HepG2 (cell line): ENCODE measurements at regions not wholly inside any gene's neighbourhood (a gene's known extent, or its start where the extent isn't known, plus 50 kb on each side); places are given as distances from the start of the nearest gene placed in this dataset.

Experiments used
- ARNTL ChIP-seq: sonication (generic); formaldehyde crosslinking; IDR thresholded peaks from 2 replicates; pipeline ENCODE4 v1.4.0; 2020; ENCODE audit warnings: mild to moderate bottlenecking, missing genetic modification reagents
- HOXD1 ChIP-seq: sonication (generic); formaldehyde crosslinking; IDR thresholded peaks from 2 replicates; pipeline ENCODE4 v1.5.0; 2020; ENCODE audit warnings: missing genetic modification reagents
- NFYC ChIP-seq: IDR thresholded peaks from 2 replicates; pipeline ENCODE4 v1.6.1; 2016; ENCODE audit warnings: missing genetic modification reagents, missing compliant biosample characterization
- RNF2 ChIP-seq: fragments of 450-650 bp; conservative IDR thresholded peaks from 2 replicates; pipeline ENCODE4 v1.6.1; 2016; ENCODE audit warnings: low read depth
- TEAD2 ChIP-seq: sonication (generic); formaldehyde crosslinking; IDR thresholded peaks from 2 replicates; pipeline ENCODE4 v1.9.0; 2021; ENCODE audit warnings: missing genetic modification reagents
- ZFP36 ChIP-seq: fragments of 150-350 bp; IDR thresholded peaks from 2 replicates; pipeline ENCODE4 v1.6.1; 2018; ENCODE audit warnings: borderline replicate concordance, low read length, low read depth; ENCODE audit not compliant: partially characterized antibody
- ZNF20 ChIP-seq: sonication (generic); formaldehyde crosslinking; IDR thresholded peaks from 2 replicates; pipeline ENCODE4 v1.4.0; 2020; ENCODE audit warnings: mild to moderate bottlenecking, moderate library complexity, missing genetic modification reagents
- ZNF772 ChIP-seq: sonication (generic); formaldehyde crosslinking; IDR thresholded peaks from 2 replicates; pipeline ENCODE4 v1.5.0; 2020; ENCODE audit warnings: mild to moderate bottlenecking, missing genetic modification reagents
- ZNF788 ChIP-seq: sonication (generic); formaldehyde crosslinking; IDR thresholded peaks from 2 replicates; pipeline ENCODE4 v1.5.0; 2020; ENCODE audit warnings: mild to moderate bottlenecking, missing genetic modification reagents, borderline replicate concordance
- ZNF83 ChIP-seq: sonication (generic); formaldehyde crosslinking; IDR thresholded peaks from 2 replicates; pipeline ENCODE4 v1.4.0; 2020; ENCODE audit warnings: missing genetic modification reagents, mild to moderate bottlenecking, borderline replicate concordance
- TF ChIP-seq, protein P1 (sequence below): sonication (generic); formaldehyde crosslinking; IDR thresholded peaks from 2 replicates; pipeline ENCODE4 v1.4.0; 2020; ENCODE audit warnings: missing genetic modification reagents, borderline replicate concordance
- TF ChIP-seq, protein P2 (sequence below): sonication (generic); formaldehyde crosslinking; conservative IDR thresholded peaks from 2 replicates; pipeline ENCODE4 v1.8.0; 2022; ENCODE audit warnings: low read depth, missing genetic modification reagents
- TF ChIP-seq, protein P3 (sequence below): sonication (generic); formaldehyde crosslinking; IDR thresholded peaks from 2 replicates; pipeline ENCODE4 v1.4.0; 2020; ENCODE audit warnings: mild to moderate bottlenecking, missing genetic modification reagents, borderline replicate concordance
- TF ChIP-seq, protein P4 (sequence below), 2 experiments: fragments of 450-650 bp in 1 of 2; sonication (generic) in 1 of 2; formaldehyde crosslinking; IDR thresholded peaks; 2 replicates each; pipeline versions ENCODE4 v1.5.0 to v1.8.0; 2020 to 2022; ENCODE audit warnings: mild to moderate bottlenecking in 1 of 2, missing genetic modification reagents in 1 of 2
- TF ChIP-seq, protein P5 (sequence below): sonication (generic); formaldehyde crosslinking; conservative IDR thresholded peaks from 2 replicates; pipeline ENCODE4 v1.4.0; 2020; ENCODE audit warnings: missing genetic modification reagents
- TF ChIP-seq, protein P6 (sequence below): sonication (generic); formaldehyde crosslinking; IDR thresholded peaks from 2 replicates; pipeline ENCODE4 v1.4.0; 2020; ENCODE audit warnings: mild to moderate bottlenecking, missing genetic modification reagents
- TF ChIP-seq, protein P7 (sequence below): sonication (generic); formaldehyde crosslinking; IDR thresholded peaks from 2 replicates; pipeline ENCODE4 v1.4.0; 2020; ENCODE audit warnings: missing genetic modification reagents

DNA sequence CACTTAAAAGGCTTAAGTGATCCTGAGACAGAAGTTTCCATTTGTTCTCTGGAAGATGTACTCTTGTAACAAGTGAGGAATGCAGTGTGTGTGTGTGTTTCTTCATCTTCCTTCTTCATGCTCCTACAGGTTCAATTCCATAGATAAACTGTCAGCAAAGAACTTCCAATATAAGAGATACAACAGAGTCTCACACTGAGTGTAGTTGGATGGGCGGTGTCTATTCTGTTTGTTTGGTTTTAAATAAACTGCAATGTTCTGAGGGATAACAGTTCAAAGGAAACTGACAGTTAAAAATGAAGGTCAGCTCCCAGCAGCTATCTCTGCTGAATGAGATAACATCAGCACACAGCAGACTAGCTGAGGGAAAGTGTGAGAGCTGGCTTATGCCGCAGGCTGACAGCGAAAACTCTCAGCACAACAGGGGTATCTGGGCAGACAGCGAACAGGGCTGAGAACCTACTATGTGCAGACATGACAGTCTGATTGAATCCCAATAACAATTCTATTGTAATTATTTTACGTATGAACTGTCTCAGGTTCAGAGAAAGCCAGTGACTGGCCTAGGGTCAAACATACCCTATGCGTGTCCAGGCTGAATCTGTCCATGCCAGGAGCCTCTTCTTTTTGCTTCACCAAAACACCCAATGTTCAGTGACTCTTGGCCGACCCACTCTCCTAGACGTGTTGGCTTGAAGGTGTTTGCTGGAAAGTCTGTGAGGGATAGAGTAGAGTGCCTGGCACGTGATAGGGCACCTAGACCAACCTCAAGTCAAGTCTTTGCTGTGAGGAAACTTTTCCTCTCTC, 201.9 kb upstream of the TRIB2 start (continued):
- TF ChIP-seq, protein P1, sequence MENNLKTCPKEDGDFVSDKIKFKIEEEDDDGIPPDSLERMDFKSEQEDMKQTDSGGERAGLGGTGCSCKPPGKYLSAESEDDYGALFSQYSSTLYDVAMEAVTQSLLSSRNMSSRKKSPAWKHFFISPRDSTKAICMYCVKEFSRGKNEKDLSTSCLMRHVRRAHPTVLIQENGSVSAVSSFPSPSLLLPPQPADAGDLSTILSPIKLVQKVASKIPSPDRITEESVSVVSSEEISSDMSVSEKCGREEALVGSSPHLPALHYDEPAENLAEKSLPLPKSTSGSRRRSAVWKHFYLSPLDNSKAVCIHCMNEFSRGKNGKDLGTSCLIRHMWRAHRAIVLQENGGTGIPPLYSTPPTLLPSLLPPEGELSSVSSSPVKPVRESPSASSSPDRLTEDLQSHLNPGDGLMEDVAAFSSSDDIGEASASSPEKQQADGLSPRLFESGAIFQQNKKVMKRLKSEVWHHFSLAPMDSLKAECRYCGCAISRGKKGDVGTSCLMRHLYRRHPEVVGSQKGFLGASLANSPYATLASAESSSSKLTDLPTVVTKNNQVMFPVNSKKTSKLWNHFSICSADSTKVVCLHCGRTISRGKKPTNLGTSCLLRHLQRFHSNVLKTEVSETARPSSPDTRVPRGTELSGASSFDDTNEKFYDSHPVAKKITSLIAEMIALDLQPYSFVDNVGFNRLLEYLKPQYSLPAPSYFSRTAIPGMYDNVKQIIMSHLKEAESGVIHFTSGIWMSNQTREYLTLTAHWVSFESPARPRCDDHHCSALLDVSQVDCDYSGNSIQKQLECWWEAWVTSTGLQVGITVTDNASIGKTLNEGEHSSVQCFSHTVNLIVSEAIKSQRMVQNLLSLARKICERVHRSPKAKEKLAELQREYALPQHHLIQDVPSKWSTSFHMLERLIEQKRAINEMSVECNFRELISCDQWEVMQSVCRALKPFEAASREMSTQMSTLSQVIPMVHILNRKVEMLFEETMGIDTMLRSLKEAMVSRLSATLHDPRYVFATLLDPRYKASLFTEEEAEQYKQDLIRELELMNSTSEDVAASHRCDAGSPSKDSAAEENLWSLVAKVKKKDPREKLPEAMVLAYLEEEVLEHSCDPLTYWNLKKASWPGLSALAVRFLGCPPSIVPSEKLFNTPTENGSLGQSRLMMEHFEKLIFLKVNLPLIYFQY (CRISPR knock-in tag) = no peak
- no peak for TF ChIP-seq RNF2
- TF ChIP-seq, protein P2, sequence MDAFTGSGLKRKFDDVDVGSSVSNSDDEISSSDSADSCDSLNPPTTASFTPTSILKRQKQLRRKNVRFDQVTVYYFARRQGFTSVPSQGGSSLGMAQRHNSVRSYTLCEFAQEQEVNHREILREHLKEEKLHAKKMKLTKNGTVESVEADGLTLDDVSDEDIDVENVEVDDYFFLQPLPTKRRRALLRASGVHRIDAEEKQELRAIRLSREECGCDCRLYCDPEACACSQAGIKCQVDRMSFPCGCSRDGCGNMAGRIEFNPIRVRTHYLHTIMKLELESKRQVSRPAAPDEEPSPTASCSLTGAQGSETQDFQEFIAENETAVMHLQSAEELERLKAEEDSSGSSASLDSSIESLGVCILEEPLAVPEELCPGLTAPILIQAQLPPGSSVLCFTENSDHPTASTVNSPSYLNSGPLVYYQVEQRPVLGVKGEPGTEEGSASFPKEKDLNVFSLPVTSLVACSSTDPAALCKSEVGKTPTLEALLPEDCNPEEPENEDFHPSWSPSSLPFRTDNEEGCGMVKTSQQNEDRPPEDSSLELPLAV = no peak
- TF ChIP-seq ZNF788 (CRISPR knock-in tag) = 0 out of 2 replicates have a peak, but pooled peaks have one; percentile 22
- TF ChIP-seq, protein P3, sequence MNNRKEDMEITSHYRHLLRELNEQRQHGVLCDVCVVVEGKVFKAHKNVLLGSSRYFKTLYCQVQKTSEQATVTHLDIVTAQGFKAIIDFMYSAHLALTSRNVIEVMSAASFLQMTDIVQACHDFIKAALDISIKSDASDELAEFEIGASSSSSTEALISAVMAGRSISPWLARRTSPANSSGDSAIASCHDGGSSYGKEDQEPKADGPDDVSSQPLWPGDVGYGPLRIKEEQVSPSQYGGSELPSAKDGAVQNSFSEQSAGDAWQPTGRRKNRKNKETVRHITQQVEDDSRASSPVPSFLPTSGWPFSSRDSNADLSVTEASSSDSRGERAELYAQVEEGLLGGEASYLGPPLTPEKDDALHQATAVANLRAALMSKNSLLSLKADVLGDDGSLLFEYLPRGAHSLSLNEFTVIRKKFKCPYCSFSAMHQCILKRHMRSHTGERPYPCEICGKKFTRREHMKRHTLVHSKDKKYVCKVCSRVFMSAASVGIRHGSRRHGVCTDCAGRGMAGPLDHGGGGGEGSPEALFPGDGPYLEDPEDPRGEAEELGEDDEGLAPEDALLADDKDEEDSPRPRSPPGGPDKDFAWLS (CRISPR knock-in tag) = no peak
- TF ChIP-seq, protein P4, sequence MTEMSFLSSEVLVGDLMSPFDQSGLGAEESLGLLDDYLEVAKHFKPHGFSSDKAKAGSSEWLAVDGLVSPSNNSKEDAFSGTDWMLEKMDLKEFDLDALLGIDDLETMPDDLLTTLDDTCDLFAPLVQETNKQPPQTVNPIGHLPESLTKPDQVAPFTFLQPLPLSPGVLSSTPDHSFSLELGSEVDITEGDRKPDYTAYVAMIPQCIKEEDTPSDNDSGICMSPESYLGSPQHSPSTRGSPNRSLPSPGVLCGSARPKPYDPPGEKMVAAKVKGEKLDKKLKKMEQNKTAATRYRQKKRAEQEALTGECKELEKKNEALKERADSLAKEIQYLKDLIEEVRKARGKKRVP (CRISPR knock-in tag; IDR thresholded peaks at IDR 0.05) = no peak
- TF ChIP-seq, protein P5, sequence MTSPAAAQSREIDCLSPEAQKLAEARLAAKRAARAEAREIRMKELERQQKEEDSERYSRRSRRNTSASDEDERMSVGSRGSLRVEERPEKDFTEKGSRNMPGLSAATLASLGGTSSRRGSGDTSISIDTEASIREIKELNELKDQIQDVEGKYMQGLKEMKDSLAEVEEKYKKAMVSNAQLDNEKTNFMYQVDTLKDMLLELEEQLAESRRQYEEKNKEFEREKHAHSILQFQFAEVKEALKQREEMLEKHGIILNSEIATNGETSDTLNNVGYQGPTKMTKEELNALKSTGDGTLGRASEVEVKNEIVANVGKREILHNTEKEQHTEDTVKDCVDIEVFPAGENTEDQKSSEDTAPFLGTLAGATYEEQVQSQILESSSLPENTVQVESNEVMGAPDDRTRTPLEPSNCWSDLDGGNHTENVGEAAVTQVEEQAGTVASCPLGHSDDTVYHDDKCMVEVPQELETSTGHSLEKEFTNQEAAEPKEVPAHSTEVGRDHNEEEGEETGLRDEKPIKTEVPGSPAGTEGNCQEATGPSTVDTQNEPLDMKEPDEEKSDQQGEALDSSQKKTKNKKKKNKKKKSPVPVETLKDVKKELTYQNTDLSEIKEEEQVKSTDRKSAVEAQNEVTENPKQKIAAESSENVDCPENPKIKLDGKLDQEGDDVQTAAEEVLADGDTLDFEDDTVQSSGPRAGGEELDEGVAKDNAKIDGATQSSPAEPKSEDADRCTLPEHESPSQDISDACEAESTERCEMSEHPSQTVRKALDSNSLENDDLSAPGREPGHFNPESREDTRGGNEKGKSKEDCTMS (CRISPR knock-in tag) = no peak
- no peak for TF ChIP-seq ZNF20 (CRISPR knock-in tag)
- TF ChIP-seq, protein P6, sequence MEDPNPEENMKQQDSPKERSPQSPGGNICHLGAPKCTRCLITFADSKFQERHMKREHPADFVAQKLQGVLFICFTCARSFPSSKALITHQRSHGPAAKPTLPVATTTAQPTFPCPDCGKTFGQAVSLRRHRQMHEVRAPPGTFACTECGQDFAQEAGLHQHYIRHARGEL (CRISPR knock-in tag) = no peak
- TF ChIP-seq, protein P7, sequence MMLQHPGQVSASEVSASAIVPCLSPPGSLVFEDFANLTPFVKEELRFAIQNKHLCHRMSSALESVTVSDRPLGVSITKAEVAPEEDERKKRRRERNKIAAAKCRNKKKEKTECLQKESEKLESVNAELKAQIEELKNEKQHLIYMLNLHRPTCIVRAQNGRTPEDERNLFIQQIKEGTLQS (CRISPR knock-in tag) = no peak
- no peak for TF ChIP-seq TEAD2
- no peak for TF ChIP-seq ZNF83 (CRISPR knock-in tag)
- no peak for TF ChIP-seq NFYC (CRISPR knock-in tag)
- no peak; the same call in 1 of the 2 replicates for TF ChIP-seq HOXD1
- no peak for TF ChIP-seq ZFP36
- TF ChIP-seq ARNTL (CRISPR knock-in tag) = no peak
- no peak for TF ChIP-seq ZNF772 (CRISPR knock-in tag)
